Stimulated activated CD4-positive, alpha-beta T cell treated with anti-CD3 and anti-CD28 coated beads, Interleukin-12 subunit alpha, Interleukin-12 subunit beta, amount 100 ng/mL, for 48 hours (primary cell): ENCODE measurements at regions not wholly inside any gene's neighbourhood (a gene's known extent, or its start where the extent isn't known, plus 50 kb on each side); places are given as distances from the start of the nearest gene placed in this dataset.

Source experiments
- DNase-seq, 3 donors: peaks; one replicate each; pipeline ENCODE4 v3.0.0-alpha.2; 2020; ENCODE audit warnings: low read depth in 2 of 3, low spot score in 1 of 3

- DNase-seq, result no peak
Observed at GRCh38 chr16:86391984-86392383, 118.3 kb upstream of the FOXF1 start.

GRCh38 chr16:86392436-86393152 lies 117.7 kb upstream of the FOXF1 start:
- DNase-seq, result no peak

GRCh38 chr16:86393907-86394626 lies 116.3 kb upstream of the FOXF1 start:
- DNase-seq, result no peak

DNA sequence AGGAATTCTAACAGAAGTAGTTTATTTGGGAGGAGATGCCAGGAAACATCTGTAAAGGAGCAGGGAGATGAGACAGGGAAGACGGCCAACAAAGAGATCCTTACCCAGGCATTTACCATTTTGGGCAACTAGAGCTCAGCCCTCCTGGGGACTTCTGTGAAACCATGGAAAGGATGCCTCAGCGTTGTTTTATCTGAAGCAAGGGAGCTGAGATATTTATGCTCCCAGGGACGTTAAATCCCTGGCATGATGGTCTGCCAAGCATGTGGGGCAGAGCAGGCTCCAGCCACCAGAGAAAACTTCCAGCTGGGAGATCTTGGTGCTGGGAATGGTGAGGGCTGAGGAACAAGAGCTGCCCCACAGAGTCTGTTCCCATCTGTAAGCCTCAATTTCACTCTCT lies 114.8 kb upstream of the FOXF1 start:
- DNase-seq, result no peak

GRCh38 chr16:86396422-86396821 lies 113.9 kb upstream of the FOXF1 start:
- no peak for DNase-seq

DNA sequence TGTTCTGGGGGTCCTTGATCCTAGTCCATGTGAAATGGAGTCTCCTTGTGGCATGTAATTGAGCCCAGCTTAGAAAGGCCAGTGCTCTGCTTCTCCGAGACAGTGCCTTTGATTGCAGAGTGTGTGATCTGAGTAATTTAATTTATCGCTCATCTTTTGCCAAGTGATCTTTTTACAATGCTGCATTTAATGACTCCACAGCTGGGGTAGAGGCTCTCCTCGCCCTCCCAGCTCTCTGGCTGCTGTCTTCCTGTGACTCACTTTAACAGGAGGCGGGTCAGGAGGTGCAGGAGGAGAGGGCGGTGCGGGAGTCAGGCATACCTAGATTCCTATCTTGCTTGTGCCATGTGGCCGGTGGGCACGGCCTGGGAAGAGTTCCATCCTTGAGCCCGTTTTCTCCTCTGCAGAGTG lies 113.4 kb upstream of the FOXF1 start:
- no peak for DNase-seq

DNA sequence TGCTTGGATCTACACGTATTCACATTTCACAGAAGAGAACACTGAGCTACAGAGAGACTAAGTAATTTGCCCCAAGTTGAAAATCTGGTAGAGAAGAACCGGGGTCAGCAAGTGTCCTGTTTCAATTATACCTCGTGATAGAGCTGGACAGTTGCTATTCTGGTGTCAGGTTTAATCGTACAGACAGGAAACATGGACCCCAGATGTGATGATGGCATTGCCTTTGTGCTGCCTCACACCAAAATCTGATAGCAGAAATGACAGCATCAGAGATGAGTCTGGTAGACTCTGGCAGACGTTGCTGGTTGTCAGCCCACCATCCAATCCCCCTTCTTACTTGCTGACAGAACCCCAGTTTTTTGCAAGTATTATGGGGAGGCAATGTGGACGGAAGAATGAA lies 112.1 kb upstream of the FOXF1 start:
- DNase-seq, result no peak

DNA sequence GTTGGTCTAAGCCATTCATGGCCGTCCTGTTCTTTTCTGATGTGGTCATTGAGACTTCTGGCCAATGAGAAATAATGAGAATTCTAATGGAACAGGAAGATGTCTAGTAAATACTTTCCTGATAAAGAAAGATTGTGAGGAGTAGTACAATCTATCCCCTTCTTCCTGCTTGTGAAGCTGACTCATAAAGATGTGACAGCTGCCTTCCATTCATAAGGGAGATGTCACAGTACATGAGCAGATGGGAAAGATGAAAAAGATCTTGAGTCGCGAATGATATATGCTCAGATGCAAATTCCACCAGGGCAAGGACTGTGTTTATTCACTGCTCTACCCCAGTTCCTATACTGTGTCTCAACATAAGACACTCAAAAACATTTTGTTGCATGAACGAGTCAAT lies 111.7 kb upstream of the FOXF1 start:
- no peak for DNase-seq

- DNase-seq, result no peak
Observed at GRCh38 chr16:86401126-86401525, 109.2 kb upstream of the FOXF1 start.

- no peak for DNase-seq
Observed at GRCh38 chr16:86403085-86403484, 107.2 kb upstream of the FOXF1 start.

DNA sequence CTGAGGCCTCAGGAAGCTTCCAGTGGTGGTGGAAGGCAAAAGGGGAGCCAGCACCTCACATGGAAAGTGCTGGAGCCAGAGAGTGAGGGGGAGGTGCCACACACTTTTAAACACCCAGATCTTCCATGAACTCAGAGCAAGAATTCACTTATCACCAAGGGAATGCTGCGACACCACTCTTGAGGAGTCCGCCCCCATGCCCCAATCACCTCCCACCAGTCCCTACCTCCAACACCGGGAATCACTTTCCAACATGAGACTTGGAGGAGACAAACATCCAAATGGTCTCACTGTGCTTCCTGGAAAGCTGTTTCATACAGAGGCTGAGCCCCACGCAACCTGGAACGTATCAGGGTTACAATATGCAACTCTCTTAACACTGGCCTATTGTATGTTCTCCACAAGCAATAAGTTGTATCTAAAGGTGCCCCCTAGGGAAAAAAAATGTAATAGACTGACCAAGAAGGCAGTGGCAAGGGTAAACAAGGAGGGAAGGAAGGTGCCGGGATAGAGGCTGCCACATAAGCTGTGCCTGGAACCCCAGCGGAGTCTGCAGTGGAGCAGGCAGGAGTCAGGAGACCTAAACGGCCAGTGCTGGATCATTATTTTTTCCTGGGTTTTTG lies 106.7 kb upstream of the FOXF1 start:
- no peak for DNase-seq

- DNase-seq, result no peak
Observed at GRCh38 chr16:86404678-86405077, 105.6 kb upstream of the FOXF1 start.

GRCh38 chr16:86405319-86405718 lies 105.0 kb upstream of the FOXF1 start:
- DNase-seq, result no peak

DNA sequence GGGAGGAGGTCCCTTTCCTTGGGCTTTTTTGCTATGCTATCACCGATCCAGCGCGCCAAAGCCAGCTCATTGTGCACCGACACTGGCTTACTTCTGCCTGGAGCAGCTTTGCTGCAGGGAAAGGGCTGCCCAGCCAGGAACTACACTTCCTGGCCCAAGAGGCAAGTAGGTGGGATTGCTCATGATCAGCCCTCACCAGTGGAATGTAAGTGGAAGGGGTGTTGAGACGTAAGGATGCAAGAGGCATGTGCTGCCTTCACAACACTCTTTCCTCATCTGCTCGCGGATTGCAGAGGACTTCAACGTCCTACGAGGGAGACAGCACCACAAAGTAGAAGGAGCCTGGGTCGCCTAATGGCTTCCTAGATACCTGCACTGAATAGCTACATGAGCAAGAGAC lies 104.3 kb upstream of the FOXF1 start:
- DNase-seq, result no peak

GRCh38 chr16:86408685-86409084 lies 101.6 kb upstream of the FOXF1 start:
- DNase-seq, result no peak

GRCh38 chr16:86410081-86410480 lies 100.2 kb upstream of the FOXF1 start:
- DNase-seq, result no peak

- no peak for DNase-seq
Observed at GRCh38 chr16:86410529-86410928, 99.8 kb upstream of the FOXF1 start.

DNA sequence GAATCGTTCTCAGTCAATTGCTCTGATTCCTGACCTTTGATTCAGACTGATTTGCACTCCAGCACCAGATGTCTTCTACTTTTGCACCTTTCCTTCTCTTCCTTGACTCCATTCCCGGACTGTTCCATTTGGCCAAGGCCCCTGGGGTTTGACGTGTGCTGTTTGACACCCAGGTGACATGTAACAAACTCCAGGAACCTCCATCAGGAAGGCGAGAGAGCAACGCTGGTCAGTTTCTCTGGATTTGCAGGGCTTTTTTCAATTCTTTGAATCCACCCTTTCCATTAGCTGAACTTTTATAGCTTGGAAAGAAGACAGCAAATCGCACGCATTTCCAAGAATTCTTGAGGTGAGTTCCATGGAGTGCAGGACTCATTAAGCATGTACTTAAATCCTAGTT lies 98.4 kb upstream of the FOXF1 start:
- DNase-seq, result no peak

DNA sequence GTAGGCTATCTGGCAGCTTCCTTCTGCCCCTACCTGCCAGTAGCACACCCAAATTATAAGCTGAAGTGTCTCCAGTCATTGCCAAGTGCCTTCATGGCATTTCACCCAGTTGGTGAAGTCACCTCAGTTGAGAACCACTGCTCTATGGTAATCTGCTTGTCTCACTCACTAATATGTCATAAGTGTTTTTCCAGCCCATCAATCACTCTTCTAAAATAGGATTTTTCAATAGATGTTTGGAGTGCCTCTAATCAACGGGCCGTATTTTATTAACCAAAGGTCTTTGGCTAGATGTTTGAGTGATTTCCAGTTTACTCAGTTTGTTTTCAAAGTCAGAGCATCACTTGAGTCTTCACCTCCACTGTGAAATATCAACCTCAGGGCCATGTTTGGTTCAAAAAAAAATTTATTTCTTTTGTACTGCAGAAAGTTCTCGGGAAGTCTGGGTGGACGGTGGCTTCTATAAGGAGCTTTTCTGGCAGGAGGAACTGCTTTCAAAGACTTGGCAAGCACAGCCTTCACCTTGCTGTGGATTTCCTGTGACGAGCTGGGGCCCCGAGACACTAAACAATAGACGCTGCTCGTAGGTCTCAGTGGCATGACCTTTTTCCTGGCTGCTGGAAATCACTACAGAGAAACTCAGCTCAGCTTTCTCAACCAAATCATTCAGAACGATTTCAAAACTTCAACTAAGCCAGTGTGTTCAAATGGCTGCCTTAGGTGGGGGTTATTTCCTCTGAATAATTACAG lies 95.2 kb upstream of the FOXF1 start:
- no peak for DNase-seq

DNA sequence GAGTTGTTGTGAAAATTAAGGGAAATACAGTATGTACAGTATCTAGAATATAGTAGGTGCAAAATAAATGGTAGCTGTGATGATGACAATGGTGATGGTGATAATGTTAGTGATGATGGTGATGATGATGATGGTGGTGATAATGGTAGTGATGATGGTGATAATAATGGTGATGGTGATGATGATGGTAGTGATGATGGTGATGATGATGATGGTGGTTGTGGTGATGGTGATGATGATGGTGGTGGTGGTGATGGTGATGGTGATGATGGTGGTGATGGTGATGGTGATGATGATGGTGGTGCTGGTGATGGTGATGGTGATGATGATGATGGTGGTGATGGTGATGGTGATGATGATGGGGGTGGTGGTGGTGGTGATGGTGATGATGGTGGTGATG lies 91.3 kb upstream of the FOXF1 start:
- DNase-seq, result no peak

- DNase-seq, result no peak
Observed at GRCh38 chr16:86419518-86419917, 90.8 kb upstream of the FOXF1 start.

DNA sequence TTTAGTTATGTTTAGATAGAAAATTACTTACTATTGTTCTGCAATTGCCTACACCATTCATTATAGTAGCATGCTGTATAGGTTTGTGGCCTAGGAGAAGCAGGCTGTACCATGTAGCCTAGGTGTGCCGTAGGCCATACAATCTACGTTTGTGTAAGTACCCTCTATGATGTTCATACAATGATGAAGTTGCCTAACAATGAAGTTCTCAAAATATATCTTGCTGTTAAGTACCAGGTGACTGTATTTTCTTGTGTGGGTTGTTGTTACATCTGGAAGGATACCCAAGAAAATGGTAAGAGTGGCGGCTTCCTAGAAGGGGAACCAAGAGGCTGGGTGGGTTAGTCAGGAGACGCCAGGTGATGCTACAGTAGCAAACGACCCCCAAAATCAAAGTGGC lies 88.3 kb upstream of the FOXF1 start:
- no peak for DNase-seq
